ENCODE measurements at regions not wholly inside any gene's neighbourhood (a gene's known extent, or its start where the extent isn't known, plus 50 kb on each side); places are given as distances from the start of the nearest gene placed in this dataset.

- DNase-seq (ENCODE audit: low spot score), result peak; percentile 39
Measured at GRCh38 chr6:101296169-101296960, 97.1 kb upstream of the GRIK2 start.

- DNase-seq (ENCODE audit: low spot score), result no peak
Measured at GRCh38 chr6:101302593-101302992, 90.9 kb upstream of the GRIK2 start.

- no peak for DNase-seq (ENCODE audit: low spot score)
Measured at GRCh38 chr6:101303495-101303894, 90.0 kb upstream of the GRIK2 start.

GRCh38 chr6:101312652-101313051 is 80.9 kb upstream of the GRIK2 start:
- no peak for DNase-seq (ENCODE audit: low spot score)

GRCh38 chr6:101322921-101323320 is 70.6 kb upstream of the GRIK2 start:
- no peak for DNase-seq (ENCODE audit: low spot score)

GRCh38 chr6:101326411-101326810 is 67.1 kb upstream of the GRIK2 start:
- DNase-seq (ENCODE audit: low spot score), result no peak

GRCh38 chr6:101341926-101342325 is 51.6 kb upstream of the GRIK2 start:
- DNase-seq (ENCODE audit: low spot score), result no peak

Measured in umbilical cord (tissue), 1 donor.